HTR-8/SVneo (cell line): ENCODE measurements at regions not wholly inside any gene's neighbourhood (a gene's known extent, or its start where the extent isn't known, plus 50 kb on each side); places are given as distances from the start of the nearest gene placed in this dataset.

Source experiments
- DNase-seq: peaks from one replicate; pipeline ENCODE4 v3.0.0; 2011; ENCODE audit warnings: low spot score, mixed read lengths; ENCODE audit not compliant: insufficient read length
- FAIRE-seq: peaks from 2 replicates; lab custom pipeline; 2011; peaks lifted over from hg19 to GRCh38; lab: Jason Lieb, UNC

GRCh38 chr14:49994951-49995561, 102.2 kb downstream of the ARF6 start:
- DNase-seq (no peak), FAIRE-seq (no peak)

- no peak for FAIRE-seq
- DNase-seq: no peak
Observed at GRCh38 chr14:49997991-49998390, 105.1 kb downstream of the ARF6 start.

- no peak for FAIRE-seq
- no peak for DNase-seq
Observed at GRCh38 chr14:49999146-49999761, 106.4 kb downstream of the ARF6 start.

- no peak for FAIRE-seq
- DNase-seq: no peak
Observed at GRCh38 chr14:49999826-50000379, 107.0 kb downstream of the ARF6 start.

- FAIRE-seq (no peak), DNase-seq (no peak)
Observed at GRCh38 chr14:50000380-50001150, 107.7 kb downstream of the ARF6 start.

- no peak for FAIRE-seq
- no peak for DNase-seq
Observed at GRCh38 chr14:50001151-50001998, 108.5 kb downstream of the ARF6 start.

GRCh38 chr14:50001999-50002925, 109.4 kb downstream of the ARF6 start:
- no peak for FAIRE-seq
- no peak for DNase-seq

GRCh38 chr14:50002926-50003212, 110.0 kb downstream of the ARF6 start:
- DNase-seq (no peak), FAIRE-seq (no peak)

- DNase-seq (no peak), FAIRE-seq (no peak)
Observed at GRCh38 chr14:50003213-50004021, 110.5 kb downstream of the ARF6 start.

- DNase-seq: no peak
- no peak for FAIRE-seq
Observed at GRCh38 chr14:50006141-50006540, 110.2 kb downstream of the VCPKMT start.

- DNase-seq: no peak
- no peak for FAIRE-seq
Observed at GRCh38 chr14:50007123-50007903, 109.1 kb downstream of the VCPKMT start.

GRCh38 chr14:50008562-50008961, 107.8 kb downstream of the VCPKMT start:
- DNase-seq (no peak), FAIRE-seq (no peak)

GRCh38 chr14:50008974-50009373, 107.4 kb downstream of the VCPKMT start:
- DNase-seq (no peak), FAIRE-seq (no peak)

- FAIRE-seq: no peak
- DNase-seq: no peak
Observed at GRCh38 chr14:50010752-50011151, 105.6 kb downstream of the VCPKMT start.

- no peak for FAIRE-seq
Observed at GRCh38 chr14:50011242-50011641, 105.1 kb downstream of the VCPKMT start.

GRCh38 chr14:50012644-50013043, 103.7 kb downstream of the VCPKMT start:
- DNase-seq (no peak), FAIRE-seq (no peak)

More at GRCh38 chr14:50011242-50011641, 105.1 kb downstream of the VCPKMT start:
- no peak for DNase-seq

GRCh38 chr14:50013198-50013918, 103.0 kb downstream of the VCPKMT start:
- DNase-seq (no peak), FAIRE-seq (no peak)
